Astrocyte (in vitro differentiated cells and primary cell): ENCODE measurements at regions not wholly inside any gene's neighbourhood (a gene's known extent, or its start where the extent isn't known, plus 50 kb on each side); places are given as distances from the start of the nearest gene placed in this dataset.
"Not testable (repeated sequence)": the region's sequence is repeated elsewhere in the genome, so short reads cannot be mapped to it uniquely, and the experiment has no call there.

Source experiments
- DNase-seq: peaks from one replicate; pipeline ENCODE4 v3.0.0-alpha.2; 2010; ENCODE audit warnings: low read depth
- FAIRE-seq: peaks from 2 replicates; lab custom pipeline; 2011; peaks lifted over from hg19 to GRCh38; lab: Jason Lieb, UNC
- H2AFZ ChIP-seq: 2 replicates; pipeline ENCODE4 v1.6.0; 2012; ENCODE audit warnings: low read depth, low read length, inconsistent platforms
- H3K27ac ChIP-seq: 2 replicates; pipeline ENCODE4 v1.5.1; 2011; ENCODE audit warnings: low read depth, low read length, inconsistent platforms
- H3K27me3 ChIP-seq: 2 replicates; pipeline ENCODE4 v1.6.0; 2011; ENCODE audit warnings: low read length, inconsistent platforms; ENCODE audit not compliant: insufficient read depth
- H3K36me3 ChIP-seq: 2 replicates; pipeline ENCODE4 v1.5.1; 2011; ENCODE audit warnings: low read length, inconsistent platforms; ENCODE audit not compliant: insufficient read depth
- H3K4me1 ChIP-seq: 2 replicates; pipeline ENCODE4 v1.5.1; 2011; ENCODE audit warnings: low read length, inconsistent platforms; ENCODE audit not compliant: insufficient read depth
- H3K4me2 ChIP-seq: 2 replicates; pipeline ENCODE4 v1.6.0; 2012; ENCODE audit warnings: low read length, inconsistent platforms
- H3K4me3 ChIP-seq: 2 replicates; pipeline ENCODE4 v1.5.1; 2011; ENCODE audit warnings: low read depth, mild to moderate bottlenecking, low read length, inconsistent platforms; ENCODE audit not compliant: insufficient read depth
- H3K79me2 ChIP-seq: 2 replicates; pipeline ENCODE4 v1.6.0; 2012; ENCODE audit warnings: mild to moderate bottlenecking, low read length, inconsistent platforms; ENCODE audit not compliant: insufficient read depth
- H3K9ac ChIP-seq: 2 replicates; pipeline ENCODE4 v1.6.0; 2012; ENCODE audit warnings: mild to moderate bottlenecking, low read length, inconsistent platforms
- H3K9me3 ChIP-seq: 2 replicates; pipeline ENCODE4 v1.5.1; 2012; ENCODE audit warnings: low read depth, mild to moderate bottlenecking, low read length, inconsistent platforms; ENCODE audit not compliant: insufficient read depth
- H4K20me1 ChIP-seq: 2 replicates; pipeline ENCODE4 v1.6.0; 2012; ENCODE audit warnings: low read length, inconsistent platforms; ENCODE audit not compliant: insufficient read depth
- H3K27ac Mint-ChIP-seq: one replicate; pipeline ENCODE4 v1.8.0; 2021; ENCODE audit warnings: mild to moderate bottlenecking, mixed read lengths; ENCODE audit not compliant: unreplicated experiment
- H3K27me3 Mint-ChIP-seq: one replicate; pipeline ENCODE4 v1.8.0; 2021; ENCODE audit warnings: low read depth, mixed read lengths; ENCODE audit not compliant: unreplicated experiment
- H3K36me3 Mint-ChIP-seq: one replicate; pipeline ENCODE4 v1.8.0; 2021; ENCODE audit warnings: low read depth, mixed read lengths; ENCODE audit not compliant: unreplicated experiment
- H3K4me1 Mint-ChIP-seq: one replicate; pipeline ENCODE4 v1.8.0; 2021; ENCODE audit warnings: low read depth, mixed read lengths; ENCODE audit not compliant: unreplicated experiment
- H3K4me3 Mint-ChIP-seq: one replicate; pipeline ENCODE4 v1.8.0; 2021; ENCODE audit warnings: mild to moderate bottlenecking, moderate library complexity, mixed read lengths; ENCODE audit not compliant: unreplicated experiment
- H3K9me3 Mint-ChIP-seq: one replicate; pipeline ENCODE4 v1.8.0; 2021; ENCODE audit warnings: mild to moderate bottlenecking, mixed read lengths; ENCODE audit not compliant: unreplicated experiment

- not testable (repeated sequence) for H4K20me1 ChIP-seq, H3K9me3 ChIP-seq, H3K4me2 ChIP-seq, H2AFZ ChIP-seq, H3K9me3 Mint-ChIP-seq, H3K4me1 Mint-ChIP-seq, H3K27ac ChIP-seq, H3K27me3 ChIP-seq, H3K27me3 Mint-ChIP-seq, DNase-seq, H3K9ac ChIP-seq, H3K36me3 Mint-ChIP-seq, H3K36me3 ChIP-seq, H3K4me3 ChIP-seq, H3K27ac Mint-ChIP-seq, H3K4me3 Mint-ChIP-seq, FAIRE-seq, H3K79me2 ChIP-seq, H3K4me1 ChIP-seq
These were observed 325.7 kb downstream of the CACNA1B start for GRCh38 chr9:138203304-138203703.

- FAIRE-seq, H3K27ac Mint-ChIP-seq: not testable (repeated sequence)
These were observed 326.3 kb downstream of the CACNA1B start for GRCh38 chr9:138203872-138204271.

GRCh38 chr9:138206108-138206507 lies 328.5 kb downstream of the CACNA1B start:
- not testable (repeated sequence) for H3K9me3 Mint-ChIP-seq, DNase-seq, H3K9me3 ChIP-seq, H3K4me2 ChIP-seq, H3K4me1 Mint-ChIP-seq, H3K36me3 ChIP-seq, H3K4me1 ChIP-seq, H3K4me3 Mint-ChIP-seq, H3K27ac ChIP-seq, H3K27me3 ChIP-seq, H3K79me2 ChIP-seq, H3K9ac ChIP-seq, H3K4me3 ChIP-seq, H3K27ac Mint-ChIP-seq, H3K36me3 Mint-ChIP-seq, H3K27me3 Mint-ChIP-seq, H4K20me1 ChIP-seq, H2AFZ ChIP-seq, FAIRE-seq

More at GRCh38 chr9:138203872-138204271, 326.3 kb downstream of the CACNA1B start:
- not testable (repeated sequence) for H3K36me3 ChIP-seq, H3K4me1 ChIP-seq, H3K79me2 ChIP-seq, DNase-seq, H3K4me1 Mint-ChIP-seq, H3K27me3 Mint-ChIP-seq, H3K9ac ChIP-seq, H3K4me2 ChIP-seq, H4K20me1 ChIP-seq, H3K27ac ChIP-seq, H2AFZ ChIP-seq, H3K4me3 Mint-ChIP-seq, H3K36me3 Mint-ChIP-seq, H3K9me3 Mint-ChIP-seq, H3K4me3 ChIP-seq, H3K27me3 ChIP-seq, H3K9me3 ChIP-seq

- H3K4me3 ChIP-seq, H3K9me3 Mint-ChIP-seq, H3K27me3 ChIP-seq, H3K27ac ChIP-seq, H3K36me3 Mint-ChIP-seq, H3K4me1 Mint-ChIP-seq, H4K20me1 ChIP-seq, H3K9ac ChIP-seq, H3K4me3 Mint-ChIP-seq, H3K9me3 ChIP-seq, H3K79me2 ChIP-seq, H3K4me2 ChIP-seq, FAIRE-seq, H3K4me1 ChIP-seq, H3K27me3 Mint-ChIP-seq, H3K36me3 ChIP-seq, DNase-seq, H2AFZ ChIP-seq, H3K27ac Mint-ChIP-seq: not testable (repeated sequence)
These were observed 330.0 kb downstream of the CACNA1B start for GRCh38 chr9:138207300-138208179.

GRCh38 chr9:138209071-138209644 lies 331.6 kb downstream of the CACNA1B start:
- not testable (repeated sequence) for H3K79me2 ChIP-seq, H3K4me2 ChIP-seq, H4K20me1 ChIP-seq, DNase-seq, H3K36me3 Mint-ChIP-seq, H3K27ac ChIP-seq, H3K27me3 ChIP-seq, H3K4me3 Mint-ChIP-seq, H3K36me3 ChIP-seq, H3K4me1 ChIP-seq, H3K9me3 ChIP-seq, H3K27me3 Mint-ChIP-seq, H3K9me3 Mint-ChIP-seq, H3K4me3 ChIP-seq, H3K4me1 Mint-ChIP-seq, H3K9ac ChIP-seq, FAIRE-seq, H3K27ac Mint-ChIP-seq, H2AFZ ChIP-seq
